ENCODE measurements at regions not wholly inside any gene's neighbourhood (a gene's known extent, or its start where the extent isn't known, plus 50 kb on each side); places are given as distances from the start of the nearest gene placed in this dataset.

GRCh38 chr1:112075566-112075965 is 86.1 kb upstream of the KCND3 start:
- POLR2A ChIA-PET (ENCODE audit: unreplicated experiment), result no interaction called here
- Histone ChIP-seq H3K79me1 (ENCODE audit: low read depth in 1 of 2, low read length in 2 of 2) (no peaks in the 10 kb centered on the region), H3K9me3 (ENCODE audit: control insufficient read depth, insufficient read depth, low read length) (no peaks in the 10 kb centered on the region), H3K27me3 (ENCODE audit: control insufficient read depth, insufficient read depth, low read length) (no peaks in the 10 kb centered on the region), H4K5ac (ENCODE audit: low read depth, low read length) (no peak overlapping the region), H3K4ac (ENCODE audit: low read depth, low read length) (no peak overlapping the region), H4K91ac (ENCODE audit: insufficient read depth, low read depth, low read length) (no peak overlapping the region), H2AK9ac (replicated peaks; ENCODE audit: low read depth, low read length, poor library complexity) (no peak overlapping the region), H3K4me1 (ENCODE audit: control insufficient read depth, insufficient read depth, low read length) (no peaks in the 10 kb centered on the region), H3K9me1 (ENCODE audit: insufficient read depth, low read length) (no peaks in the 10 kb centered on the region), H3K14ac (replicated peaks; ENCODE audit: low read depth, low read length) (no peak overlapping the region), H3K56ac (ENCODE audit: extremely low read depth, insufficient read depth, low read length) (no peak overlapping the region), H3K18ac (ENCODE audit: low read depth, low read length) (no peak overlapping the region), H3K9ac (ENCODE audit: low read depth, low read length) (no peak overlapping the region), H3K4me2 (ENCODE audit: low read depth, low read length) (no peak overlapping the region), H4K20me1 (ENCODE audit: insufficient read depth, low read length) (no peaks in the 10 kb centered on the region), H2BK5ac (ENCODE audit: low read depth, low read length, poor library complexity, severe bottlenecking) (no peak overlapping the region), H2BK15ac (ENCODE audit: low read depth, low read length) (no peak overlapping the region), H3K23ac (ENCODE audit: low read depth, low read length) (no peak overlapping the region), H3K27ac (ENCODE audit: insufficient read depth, low read length) (no peak overlapping the region), H2AK5ac (ENCODE audit: low read depth, low read length) (no peak overlapping the region), H2AFZ (replicated peaks; ENCODE audit: low read length, poor library complexity) (no peak overlapping the region), H4K8ac (ENCODE audit: low read depth in 2 of 2, low read length in 2 of 2) (no peak overlapping the region), H2BK20ac (ENCODE audit: low read depth, low read length) (no peak overlapping the region), H2BK120ac (ENCODE audit: low read depth, low read length) (no peak overlapping the region), H3K4me3 (ENCODE audit: insufficient read depth, low read depth, low read length) (no peak overlapping the region), H3K36me3 (ENCODE audit: control insufficient read depth, insufficient read depth, low read length) (no peaks in the 10 kb centered on the region)
- TF ChIP-seq FOS (IDR thresholded peaks at IDR 0.05; ENCODE audit: low read depth, low read length), result no peak
- in situ Hi-C loops (cut with MboI; ENCODE audit: low sequenced_read_pairs), result no loop called here
- dilution Hi-C loops (cut with HindIII; ENCODE audit: low sequenced_read_pairs, unreplicated experiment), result no loop called here
- BruUV-seq (replicated peaks), result no TSS peak
- ATAC-seq (ENCODE audit: low read depth) (no peak), DNase-seq (no peak)
- WGBS, 2 experiments (ENCODE audit: extremely low coverage in 2 of 2, insufficient read length in 1 of 2), result 33 to 100% methylated on average over 1 of the region's 1 CpG
- intact Hi-C loops (cut with micrococcal nuclease), result no loop called here
- CTCF ChIA-PET, result no interaction called here
